ENCODE measurements at regions not wholly inside any gene's neighbourhood (a gene's known extent, or its start where the extent isn't known, plus 50 kb on each side); places are given as distances from the start of the nearest gene placed in this dataset.

- H3K36me3 Mint-ChIP-seq = no peaks in the 10 kb centered on the region
- no peak overlapping the region for H3K27ac Mint-ChIP-seq
- no peak for TF ChIP-seq CTCF (IDR thresholded peaks at IDR 0.05; ENCODE audit: unreplicated experiment)
- peaks cover 22% of the 10 kb centered on the region for H3K4me1 Mint-ChIP-seq
- H3K9me3 Mint-ChIP-seq = no peaks in the 10 kb centered on the region
- no peaks in the 10 kb centered on the region for H3K27me3 Mint-ChIP-seq (ENCODE audit: low read depth)
- no peak overlapping the region for H3K4me3 Mint-ChIP-seq
- no peak for DNase-seq (ENCODE audit: low spot score in 2 of 2, unreplicated experiment in 2 of 2)
Observed at GRCh38 chr11:95704865-95705264, 84.7 kb downstream of the FAM76B start.

GRCh38 chr11:95703049-95703448, 86.5 kb downstream of the FAM76B start:
- no peak for DNase-seq (ENCODE audit: low spot score in 2 of 2, unreplicated experiment in 2 of 2)
- peak overlapping the region; percentile 89 for H3K27ac Mint-ChIP-seq
- H3K9me3 Mint-ChIP-seq = no peaks in the 10 kb centered on the region
- no peaks in the 10 kb centered on the region for H3K27me3 Mint-ChIP-seq (ENCODE audit: low read depth)
- peaks cover 34% of the 10 kb centered on the region for H3K4me1 Mint-ChIP-seq
- H3K36me3 Mint-ChIP-seq = no peaks in the 10 kb centered on the region
- no peak for TF ChIP-seq CTCF (IDR thresholded peaks at IDR 0.05; ENCODE audit: unreplicated experiment)
- no peak overlapping the region for H3K4me3 Mint-ChIP-seq

GRCh38 chr11:95702526-95702925, 87.1 kb downstream of the FAM76B start:
- Mint-ChIP-seq H3K4me3 (no peak overlapping the region), H3K36me3 (no peaks in the 10 kb centered on the region), H3K4me1 (peaks cover 38% of the 10 kb centered on the region), H3K9me3 (no peaks in the 10 kb centered on the region), H3K27me3 (ENCODE audit: low read depth) (no peaks in the 10 kb centered on the region), H3K27ac (peak overlapping the region; percentile 89)
- no peak for DNase-seq (ENCODE audit: low spot score in 2 of 2, unreplicated experiment in 2 of 2)
- no peak for TF ChIP-seq CTCF (IDR thresholded peaks at IDR 0.05; ENCODE audit: unreplicated experiment)

- no peak for TF ChIP-seq CTCF (IDR thresholded peaks at IDR 0.05; ENCODE audit: unreplicated experiment)
- Mint-ChIP-seq H3K27me3 (ENCODE audit: low read depth) (no peaks in the 10 kb centered on the region), H3K27ac (peak overlapping the region; percentile 4)
Observed at GRCh38 chr11:95700471-95700817, 89.1 kb downstream of the FAM76B start.

GRCh38 chr11:95699631-95700470, 89.7 kb downstream of the FAM76B start:
- no peak for TF ChIP-seq CTCF (IDR thresholded peaks at IDR 0.05; ENCODE audit: unreplicated experiment)
- no peaks in the 10 kb centered on the region for H3K36me3 Mint-ChIP-seq

More at GRCh38 chr11:95700471-95700817, 89.1 kb downstream of the FAM76B start:
- DNase-seq (ENCODE audit: low spot score in 2 of 2, unreplicated experiment in 2 of 2) = no peak
- H3K36me3 Mint-ChIP-seq = no peaks in the 10 kb centered on the region
- peaks cover 38% of the 10 kb centered on the region for H3K4me1 Mint-ChIP-seq
- H3K9me3 Mint-ChIP-seq = no peaks in the 10 kb centered on the region
- no peak overlapping the region for H3K4me3 Mint-ChIP-seq

More at GRCh38 chr11:95699631-95700470, 89.7 kb downstream of the FAM76B start:
- H3K27ac Mint-ChIP-seq = peak overlapping the region; percentile 4
- no peaks in the 10 kb centered on the region for H3K27me3 Mint-ChIP-seq (ENCODE audit: low read depth)
- no peaks in the 10 kb centered on the region for H3K9me3 Mint-ChIP-seq
- no peak for DNase-seq (ENCODE audit: low spot score in 2 of 2, unreplicated experiment in 2 of 2)
- H3K4me1 Mint-ChIP-seq = peaks cover 38% of the 10 kb centered on the region
- no peak overlapping the region for H3K4me3 Mint-ChIP-seq
